ENCODE measurements at regions not wholly inside any gene's neighbourhood (a gene's known extent, or its start where the extent isn't known, plus 50 kb on each side); places are given as distances from the start of the nearest gene placed in this dataset.
"Not testable (repeated sequence)": the region's sequence is repeated elsewhere in the genome, so short reads cannot be mapped to it uniquely, and the experiment has no call there.

DNA sequence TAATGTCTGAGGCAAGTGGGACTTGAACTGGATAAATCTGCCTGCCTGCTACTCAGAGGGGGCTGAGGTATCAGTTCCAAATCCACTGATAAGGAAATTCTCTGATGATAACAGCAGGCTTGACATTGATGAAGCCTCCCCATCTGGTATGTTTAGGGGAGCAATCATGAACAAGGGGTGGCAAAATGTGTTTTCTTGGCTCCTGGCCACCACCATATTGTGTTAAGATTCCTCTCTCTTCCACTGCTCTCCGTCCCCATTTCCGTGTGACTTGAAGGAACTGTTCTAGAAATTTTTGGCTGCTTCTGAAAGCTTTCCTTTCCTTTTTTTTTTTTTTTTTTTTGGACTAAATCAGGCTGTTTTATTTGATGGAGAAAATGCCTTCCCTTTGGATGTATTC is 335.3 kb upstream of the NRSN1 start (continued):
- TF ChIP-seq ZNF596 (tag by site-specific recombination; IDR thresholded peaks at IDR 0.05) (no peak), ZNF221 (tag by site-specific recombination; IDR thresholded peaks at IDR 0.05; ENCODE audit: borderline replicate concordance) (no peak), ZNF184 (tag by site-specific recombination; IDR thresholded peaks at IDR 0.05) (no peak), ZNF239 (tag by site-specific recombination; IDR thresholded peaks at IDR 0.05) (no peak), ZNF521 (tag by site-specific recombination; IDR thresholded peaks at IDR 0.05) (no peak), YY1 (tag by site-specific recombination; IDR thresholded peaks at IDR 0.05) (no peak), ZNF391 (tag by site-specific recombination; IDR thresholded peaks at IDR 0.05; ENCODE audit: borderline replicate concordance, low read depth) (no peak), YY2 (tag by site-specific recombination; IDR thresholded peaks at IDR 0.05) (no peak), ZNF433 (tag by site-specific recombination; IDR thresholded peaks at IDR 0.05; ENCODE audit: low read depth) (no peak)

- POLR2A ChIA-PET, result no interaction called here
Observed at GRCh38 chr6:23797041-23797440, 329.0 kb upstream of the NRSN1 start.

DNA sequence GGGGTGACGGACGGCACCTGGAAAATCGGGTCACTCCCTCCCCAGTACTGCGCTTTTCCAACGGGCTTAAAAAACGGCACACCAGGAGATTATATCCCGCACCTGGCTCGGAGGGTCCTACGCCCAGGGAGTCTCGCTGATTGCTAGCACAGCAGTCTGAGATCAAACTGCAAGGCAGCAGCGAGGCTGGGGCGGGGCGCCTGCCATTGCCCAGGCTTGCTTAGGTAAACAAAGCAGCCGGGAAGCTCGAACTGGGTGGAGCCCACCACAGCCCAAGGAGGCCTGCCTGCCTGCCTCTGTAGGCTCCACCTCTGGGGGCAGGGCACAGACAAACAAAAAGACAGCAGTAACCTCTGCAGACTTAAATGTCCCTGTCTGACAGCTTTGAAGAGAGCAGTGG is 321.7 kb upstream of the NRSN1 start:
- CTCF ChIA-PET; H3K27ac ChIP-seq (ENCODE audit: extremely low read depth, low read depth, low read length): not testable (repeated sequence)

More at GRCh38 chr6:23797041-23797440, 329.0 kb upstream of the NRSN1 start:
- CTCF ChIA-PET, result interaction anchor here (0.6 kb wide), 1 partner anchor 33 kb away, joined by 3 read pairs; no protein-coding TSS in a partner anchor
- H3K27ac ChIP-seq (ENCODE audit: extremely low read depth, low read depth, low read length), result no peak overlapping the region
- no peak overlapping the region for H3K4me3 ChIP-seq (ENCODE audit: low read depth, low read length)
- TF ChIP-seq ZFHX2 (tag by site-specific recombination; conservative IDR thresholded peaks at IDR 0.05), result no peak
- TF ChIP-seq SETDB1 (IDR thresholded peaks at IDR 0.05; ENCODE audit: insufficient read length, low read length), result no peak
- no peak for TF ChIP-seq ZNF169 (tag by site-specific recombination; IDR thresholded peaks at IDR 0.05)
- no peak for TF ChIP-seq ZNF521 (tag by site-specific recombination; IDR thresholded peaks at IDR 0.05)
- TF ChIP-seq GLI2 (tag by site-specific recombination; IDR thresholded peaks at IDR 0.05; ENCODE audit: borderline replicate concordance, low read depth), result no peak
- no peak for TF ChIP-seq ZNF558 (tag by site-specific recombination; IDR thresholded peaks at IDR 0.05)
- no peak for TF ChIP-seq ZNF341 (tag by site-specific recombination; IDR thresholded peaks at IDR 0.05; ENCODE audit: low read depth)
- no peak for TF ChIP-seq EGR2 (tag by site-specific recombination; IDR thresholded peaks at IDR 0.05; ENCODE audit: low read depth)
- TF ChIP-seq, protein P1, sequence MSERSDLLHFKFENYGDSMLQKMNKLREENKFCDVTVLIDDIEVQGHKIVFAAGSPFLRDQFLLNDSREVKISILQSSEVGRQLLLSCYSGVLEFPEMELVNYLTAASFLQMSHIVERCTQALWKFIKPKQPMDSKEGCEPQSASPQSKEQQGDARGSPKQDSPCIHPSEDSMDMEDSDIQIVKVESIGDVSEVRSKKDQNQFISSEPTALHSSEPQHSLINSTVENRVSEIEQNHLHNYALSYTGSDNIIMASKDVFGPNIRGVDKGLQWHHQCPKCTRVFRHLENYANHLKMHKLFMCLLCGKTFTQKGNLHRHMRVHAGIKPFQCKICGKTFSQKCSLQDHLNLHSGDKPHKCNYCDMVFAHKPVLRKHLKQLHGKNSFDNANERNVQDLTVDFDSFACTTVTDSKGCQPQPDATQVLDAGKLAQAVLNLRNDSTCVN (tag by site-specific recombination; optimal IDR thresholded peaks at IDR 0.05), result no peak
- no peak for TF ChIP-seq ZNF76 (tag by site-specific recombination; IDR thresholded peaks at IDR 0.05; ENCODE audit: borderline replicate concordance, low read depth)
- no peak for TF ChIP-seq ZNF404 (tag by site-specific recombination; IDR thresholded peaks at IDR 0.05)
- TF ChIP-seq ZNF776 (tag by site-specific recombination; IDR thresholded peaks at IDR 0.05; ENCODE audit: borderline replicate concordance), result no peak
- no peaks in the 10 kb centered on the region for H3K9me3 ChIP-seq (ENCODE audit: control insufficient read depth, insufficient read depth, low read depth, low read length)
- no peaks in the 10 kb centered on the region for H3K4me1 ChIP-seq (ENCODE audit: control insufficient read depth, insufficient read depth, low read length)
- no peaks in the 10 kb centered on the region for H3K36me3 ChIP-seq (ENCODE audit: control insufficient read depth in 2 of 2, insufficient read depth in 1 of 2, low read length in 2 of 2)

GRCh38 chr6:23821141-23821540 is 304.9 kb upstream of the NRSN1 start:
- POLR2A ChIA-PET; H3K4me1 ChIP-seq (ENCODE audit: control insufficient read depth, insufficient read depth, low read length); CTCF ChIA-PET; H3K9me3 ChIP-seq (ENCODE audit: control insufficient read depth, insufficient read depth, low read depth, low read length); H3K27ac ChIP-seq (ENCODE audit: extremely low read depth, low read depth, low read length); H3K36me3 ChIP-seq (ENCODE audit: control insufficient read depth in 2 of 2, insufficient read depth in 1 of 2, low read length in 2 of 2); H3K4me3 ChIP-seq (ENCODE audit: low read depth, low read length): not testable (repeated sequence)
- TF ChIP-seq ZNF146 (tag by site-specific recombination; IDR thresholded peaks at IDR 0.05), result 0 out of 2 replicates have a peak, but pooled peaks have one; percentile 21

More for the DNA sequence above, 321.7 kb upstream of the NRSN1 start:
- H3K9me3 ChIP-seq (ENCODE audit: control insufficient read depth, insufficient read depth, low read depth, low read length); POLR2A ChIA-PET; H3K4me3 ChIP-seq (ENCODE audit: low read depth, low read length); H3K36me3 ChIP-seq (ENCODE audit: control insufficient read depth in 2 of 2, insufficient read depth in 1 of 2, low read length in 2 of 2); H3K4me1 ChIP-seq (ENCODE audit: control insufficient read depth, insufficient read depth, low read length): not testable (repeated sequence)
